ENCODE measurements at regions not wholly inside any gene's neighbourhood (a gene's known extent, or its start where the extent isn't known, plus 50 kb on each side); places are given as distances from the start of the nearest gene placed in this dataset.

DNA sequence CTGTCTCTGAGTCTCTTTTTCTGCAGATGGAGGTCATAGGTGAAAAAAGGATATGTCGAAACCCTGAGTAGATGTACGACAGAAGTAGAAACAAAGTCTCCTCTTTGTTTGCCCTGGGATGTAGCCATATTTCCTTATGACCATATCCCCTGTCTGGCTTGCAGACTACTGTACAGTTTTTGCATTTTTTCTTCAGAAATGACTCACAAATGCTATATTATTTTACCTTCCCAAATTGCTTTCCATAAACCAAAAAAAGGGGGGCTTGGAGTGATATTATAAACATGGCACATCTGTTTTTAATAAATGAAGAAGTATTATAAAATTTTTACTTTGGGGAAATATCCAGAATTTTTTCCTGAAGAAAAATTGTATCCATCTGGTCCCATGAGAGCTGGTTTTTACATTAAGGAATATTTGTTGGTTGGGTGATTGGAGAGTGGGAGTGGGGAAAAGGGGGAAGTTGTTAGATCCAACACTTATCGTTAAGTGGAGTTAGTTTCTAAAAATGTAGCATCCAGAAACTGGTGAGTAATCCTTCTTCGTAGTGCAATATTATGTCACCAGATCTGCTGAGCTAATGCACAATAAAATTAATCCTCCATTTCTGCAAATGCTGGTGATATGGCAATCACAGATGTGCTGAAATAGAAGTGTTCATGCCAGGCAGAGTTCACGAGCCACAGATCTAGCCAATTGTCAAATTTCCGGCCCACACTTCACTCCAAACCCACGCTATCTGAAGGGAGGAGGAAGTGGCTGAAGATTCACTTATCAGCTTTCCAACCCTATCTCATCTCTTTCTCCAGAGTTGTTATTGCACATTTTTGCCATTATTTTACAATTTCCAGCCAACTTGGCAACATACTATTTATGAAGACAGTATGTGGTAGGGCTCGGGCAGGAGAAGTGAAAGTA, 313.6 kb upstream of the ATP11B start:
- no peak overlapping the region for H3K4me3 ChIP-seq
- H3K4me1 ChIP-seq (replicated peaks in 1 of 2), result peaks cover 0 to 4% of the 10 kb centered on the region in 2 donors
- H3K27ac ChIP-seq, result no peak overlapping the region
- peak in 1 of 8 experiments; percentile 67 for ATAC-seq (replicated peaks in 6 of 8)
- in situ Hi-C loops (cut with MboI; ENCODE audit: low pct_unique_long_range_greater_than_20kb in 2 of 9, low sequenced_read_pairs in 9 of 9, unreplicated experiment in 9 of 9), result no loop called here
- WGBS, 10 experiments, result 0 to 94% (median 72%) methylated on average over 2 to 8 of the region's 8 CpGs; no CpG with 5 or more reads in 1 of the 10 experiments

DNA sequence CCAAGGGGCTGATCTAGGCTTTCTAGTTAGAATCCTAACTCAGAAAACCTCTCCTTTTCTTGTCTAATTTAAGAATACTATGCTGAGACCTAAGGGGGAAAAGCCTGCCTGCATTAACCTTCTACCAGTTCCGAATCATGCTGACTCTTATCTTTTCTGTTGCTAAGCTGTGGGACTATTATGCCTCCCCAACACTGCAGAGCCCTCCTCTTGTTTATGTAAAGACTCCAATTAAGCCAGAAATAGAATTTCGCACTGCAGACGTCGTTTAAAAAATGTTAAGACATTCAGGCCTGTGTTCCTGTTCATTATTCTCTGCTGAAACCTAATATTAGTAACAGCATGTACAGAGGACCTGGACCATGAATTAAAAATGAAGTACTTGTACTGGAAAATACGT, 310.6 kb upstream of the ATP11B start:
- whole genome bisulfite sequencing, 10 experiments, result 0 to 92% (median 63%) methylated on average over 1 to 5 of the region's 5 CpGs; no CpG with 5 or more reads in 1 of the 10 experiments
- no peak for ATAC-seq (replicated peaks in 6 of 8)
- in situ Hi-C loops (cut with MboI; ENCODE audit: low pct_unique_long_range_greater_than_20kb in 2 of 9, low sequenced_read_pairs in 9 of 9, unreplicated experiment in 9 of 9), result no loop called here
- Histone ChIP-seq H3K4me1 (replicated peaks in 1 of 2) (peaks cover 13 to 17% of the 10 kb centered on the region in 2 donors), H3K4me3 (no peak overlapping the region), H3K27ac (no peak overlapping the region)

DNA sequence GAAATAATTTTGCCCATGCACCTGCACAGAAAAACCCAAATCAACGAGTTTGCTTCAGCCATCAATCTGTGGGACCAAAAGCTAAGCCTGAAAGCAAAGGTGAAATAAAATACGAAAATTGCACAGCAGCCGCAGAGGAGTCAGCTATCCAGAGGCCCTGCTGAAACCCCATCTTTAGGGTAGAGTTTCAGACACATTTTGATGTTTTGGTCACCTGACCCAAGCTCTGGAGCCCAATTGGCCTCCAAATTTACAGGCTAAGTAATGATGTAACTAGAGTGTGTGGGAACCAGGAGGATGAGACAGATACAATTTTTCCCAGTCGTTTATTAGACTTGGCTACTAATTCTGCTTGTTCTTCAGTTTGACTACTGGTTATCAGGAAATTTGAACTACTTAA, 308.6 kb upstream of the ATP11B start:
- 0 to 100% (median 86%) methylated on average over 1 to 4 of the region's 4 CpGs for WGBS, 10 experiments
- no peak for ATAC-seq (replicated peaks in 6 of 8)
- Histone ChIP-seq H3K4me3 (no peak overlapping the region), H3K27ac (no peak overlapping the region), H3K4me1 (replicated peaks in 1 of 2) (peaks cover 14 to 17% of the 10 kb centered on the region in 2 donors)
- in situ Hi-C loops (cut with MboI; ENCODE audit: low pct_unique_long_range_greater_than_20kb in 2 of 9, low sequenced_read_pairs in 9 of 9, unreplicated experiment in 9 of 9), result no loop called here

DNA sequence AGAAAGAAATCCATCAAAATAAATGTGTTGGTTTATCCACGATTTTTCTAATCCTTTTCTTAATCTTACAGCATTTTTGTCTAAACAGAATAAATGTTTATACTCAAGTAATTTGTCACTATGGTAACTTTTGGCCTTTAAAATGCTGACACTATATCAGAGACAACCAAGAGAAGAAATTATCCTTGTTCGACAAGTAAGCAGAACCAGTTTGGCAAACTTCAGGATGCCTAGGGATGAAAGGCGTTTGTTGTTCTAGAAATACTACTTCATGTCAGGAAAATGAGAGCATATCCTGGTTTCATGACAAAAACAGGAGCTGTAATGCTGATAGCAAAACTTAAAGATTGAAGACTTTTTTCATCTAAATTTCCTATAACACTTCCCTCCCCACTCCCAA, 308.0 kb upstream of the ATP11B start:
- H3K4me1 ChIP-seq (replicated peaks in 1 of 2), result peaks cover 19% of the 10 kb centered on the region in 2 donors
- H3K4me3 ChIP-seq, result no peak overlapping the region
- no peak for ATAC-seq (replicated peaks in 6 of 8)
- 0 to 100% (median 60%) methylated on average over 2 to 3 of the region's 3 CpGs for WGBS, 10 experiments
- H3K27ac ChIP-seq, result no peak overlapping the region
- in situ Hi-C loops (cut with MboI; ENCODE audit: low pct_unique_long_range_greater_than_20kb in 2 of 9, low sequenced_read_pairs in 9 of 9, unreplicated experiment in 9 of 9), result no loop called here

DNA sequence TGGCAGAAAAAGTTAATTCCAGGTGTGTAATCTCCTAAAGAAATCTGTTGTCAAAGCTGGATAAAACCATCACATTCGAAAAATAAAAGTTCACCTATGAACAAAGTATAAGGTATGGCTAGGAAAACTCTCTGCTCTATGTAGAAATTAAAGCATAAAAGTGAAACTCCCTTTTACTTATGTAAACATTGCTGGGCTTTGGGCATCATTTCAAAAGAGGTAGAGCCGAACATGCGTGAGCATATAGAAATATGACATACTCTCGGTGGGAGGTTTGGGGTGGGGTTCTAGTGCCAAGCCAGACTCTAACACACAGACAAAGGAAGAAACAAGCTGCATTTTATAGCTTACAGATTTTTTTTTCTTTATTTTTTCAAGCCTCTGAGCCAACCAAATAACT, 306.8 kb upstream of the ATP11B start:
- no peak for ATAC-seq (replicated peaks in 6 of 8)
- Histone ChIP-seq H3K4me3 (no peak overlapping the region), H3K27ac (no peak overlapping the region), H3K4me1 (replicated peaks in 1 of 2) (peaks cover 30 to 31% of the 10 kb centered on the region in 2 donors)
- in situ Hi-C loops (cut with MboI; ENCODE audit: low pct_unique_long_range_greater_than_20kb in 2 of 9, low sequenced_read_pairs in 9 of 9, unreplicated experiment in 9 of 9), result no loop called here
- 0 to 93% (median 79%) methylated on average over 2 to 4 of the region's 4 CpGs; no CpG with 5 or more reads in 1 of the 10 experiments for WGBS, 10 experiments

DNA sequence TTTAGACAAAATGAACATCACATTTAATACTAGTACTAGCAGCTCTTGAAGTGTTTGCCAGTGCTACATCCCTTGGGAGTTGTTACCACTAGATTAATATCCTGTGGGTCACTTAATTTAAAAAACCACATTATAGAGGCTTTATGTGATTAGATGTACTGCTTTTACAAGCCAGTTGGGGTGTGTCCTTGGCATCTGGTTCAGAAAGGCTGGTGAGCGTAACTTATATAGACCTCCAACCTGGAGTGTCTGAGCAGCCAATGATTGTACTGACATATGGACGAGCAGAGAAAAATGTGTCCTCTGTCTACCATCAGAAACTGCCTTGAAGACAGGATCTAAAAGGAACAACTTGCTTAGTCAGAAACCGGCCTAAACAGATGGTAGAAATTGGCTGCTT, 306.2 kb upstream of the ATP11B start:
- in situ Hi-C loops (cut with MboI; ENCODE audit: low pct_unique_long_range_greater_than_20kb in 2 of 9, low sequenced_read_pairs in 9 of 9, unreplicated experiment in 9 of 9), result no loop called here
- peak in 4 of 8 experiments; percentile 4 to 77 (median 60) for ATAC-seq (replicated peaks in 6 of 8)
- Histone ChIP-seq H3K4me1 (replicated peaks in 1 of 2) (peaks cover 34 to 37% of the 10 kb centered on the region in 2 donors), H3K4me3 (no peak overlapping the region), H3K27ac (no peak overlapping the region)
- 0 to 86% (median 33%) methylated on average over 1 to 3 of the region's 3 CpGs for WGBS, 10 experiments

DNA sequence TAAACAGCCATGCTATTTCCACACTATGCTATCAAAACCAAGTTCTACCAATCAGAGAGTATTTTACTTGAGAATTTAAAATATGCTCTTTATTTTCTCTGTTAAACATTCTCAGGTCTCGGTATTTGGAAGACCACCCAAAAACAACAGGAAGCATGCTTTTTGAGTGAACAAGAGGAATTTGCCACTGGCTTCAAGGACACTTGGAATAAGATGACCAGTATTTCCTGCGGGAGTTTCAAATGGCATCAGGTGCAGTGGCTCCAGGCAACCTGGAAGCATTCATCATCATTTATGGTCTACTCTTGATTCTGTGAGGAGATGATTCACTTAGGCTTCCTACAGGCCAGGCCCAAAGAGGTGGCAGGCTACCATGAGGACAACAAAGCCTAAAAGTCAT, 305.7 kb upstream of the ATP11B start:
- peaks cover 33 to 37% of the 10 kb centered on the region in 2 donors for H3K4me1 ChIP-seq (replicated peaks in 1 of 2)
- in situ Hi-C loops (cut with MboI; ENCODE audit: low pct_unique_long_range_greater_than_20kb in 2 of 9, low sequenced_read_pairs in 9 of 9, unreplicated experiment in 9 of 9), result no loop called here
- ATAC-seq (replicated peaks in 6 of 8), result no peak
- no peak overlapping the region for H3K4me3 ChIP-seq
- H3K27ac ChIP-seq, result no peak overlapping the region
- 0 to 100% (median 95%) methylated on average over 1 to 2 of the region's 2 CpGs; no CpG with 5 or more reads in 2 of the 10 experiments for WGBS, 10 experiments

GRCh38 chr3:182490596-182491491, 302.5 kb upstream of the ATP11B start:
- no peak overlapping the region for H3K27ac ChIP-seq
- peaks cover 30 to 37% of the 10 kb centered on the region in 2 donors for H3K4me1 ChIP-seq (replicated peaks in 1 of 2)
- ATAC-seq (replicated peaks in 6 of 8), result peak in 7 of 8 experiments; percentile 27 to 64 (median 52)
- H3K4me3 ChIP-seq, result no peak overlapping the region
- in situ Hi-C loops (cut with MboI; ENCODE audit: low pct_unique_long_range_greater_than_20kb in 2 of 9, low sequenced_read_pairs in 9 of 9, unreplicated experiment in 9 of 9), result no loop called here
- WGBS, 10 experiments, result 4 to 80% (median 34%) methylated on average over 3 to 10 of the region's 10 CpGs

DNA sequence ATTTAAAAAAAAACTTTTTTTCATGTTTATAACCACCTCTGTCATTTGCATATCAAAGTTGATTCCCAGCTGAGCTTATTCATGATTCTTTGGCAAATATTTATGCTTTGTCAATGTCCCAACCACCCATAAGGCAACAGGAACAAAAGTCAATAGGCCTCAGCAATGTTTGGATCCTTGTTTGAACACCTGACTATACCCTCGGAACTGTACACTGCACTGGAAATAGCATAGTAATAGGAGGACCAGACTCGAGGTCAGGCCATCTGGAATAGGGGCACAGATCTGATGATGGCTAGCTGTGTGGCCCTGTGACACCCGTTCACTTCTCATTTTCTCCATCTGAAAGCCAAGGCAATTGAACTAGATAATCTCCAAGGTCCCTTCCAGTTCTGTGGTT, 301.7 kb upstream of the ATP11B start:
- 0 to 71% (median 36%) methylated on average over 1 to 2 of the region's 3 CpGs; no CpG with 5 or more reads in 4 of the 10 experiments for WGBS, 10 experiments
- no peak overlapping the region for H3K4me3 ChIP-seq
- in situ Hi-C loops (cut with MboI; ENCODE audit: low pct_unique_long_range_greater_than_20kb in 2 of 9, low sequenced_read_pairs in 9 of 9, unreplicated experiment in 9 of 9), result no loop called here
- H3K27ac ChIP-seq, result no peak overlapping the region
- peaks cover 29 to 35% of the 10 kb centered on the region in 2 donors for H3K4me1 ChIP-seq (replicated peaks in 1 of 2)
- ATAC-seq (replicated peaks in 6 of 8), result peak in 3 of 8 experiments; percentile 24 to 87 (median 58)

DNA sequence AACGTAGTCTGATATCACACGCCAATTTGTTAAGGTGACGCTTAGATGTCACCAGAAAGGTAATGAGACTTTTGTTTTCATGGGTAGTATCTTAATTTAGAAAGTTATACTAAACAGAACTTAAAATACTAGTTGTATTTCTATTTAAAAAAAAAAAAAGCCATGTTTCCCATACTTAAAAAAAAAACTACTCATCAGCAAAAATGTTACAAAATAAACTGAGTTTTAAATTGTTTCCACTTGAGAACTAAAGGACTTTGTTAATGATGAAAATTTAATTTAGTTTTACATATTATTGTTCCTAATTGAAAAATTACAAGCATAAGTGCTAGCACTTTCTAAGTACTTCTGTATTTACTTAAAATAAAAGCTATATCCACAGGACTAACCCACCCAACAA, 300.8 kb upstream of the ATP11B start:
- no peak for ATAC-seq (replicated peaks in 6 of 8)
- in situ Hi-C loops (cut with MboI; ENCODE audit: low pct_unique_long_range_greater_than_20kb in 2 of 9, low sequenced_read_pairs in 9 of 9, unreplicated experiment in 9 of 9), result no loop called here
- WGBS, 10 experiments, result 83 to 100% (median 90%) methylated on average over 2 to 3 of the region's 3 CpGs; no CpG with 5 or more reads in 1 of the 10 experiments
- Histone ChIP-seq H3K4me3 (no peak overlapping the region), H3K27ac (no peak overlapping the region), H3K4me1 (replicated peaks in 1 of 2) (peaks cover 19 to 31% of the 10 kb centered on the region in 2 donors)

GRCh38 chr3:182500289-182500688, 293.0 kb upstream of the ATP11B start:
- H3K4me3 ChIP-seq, result peak overlapping the region in 1 of 5 donors; percentile 3
- H3K27ac ChIP-seq, result peak overlapping the region; percentile 4 to 57
- in situ Hi-C loops (cut with MboI; ENCODE audit: low pct_unique_long_range_greater_than_20kb in 2 of 9, low sequenced_read_pairs in 9 of 9, unreplicated experiment in 9 of 9), result no loop called here
- WGBS, 10 experiments, result 0 to 42% (median 3%) methylated on average over 4 to 7 of the region's 10 CpGs; no CpG with 5 or more reads in 5 of the 10 experiments
- ATAC-seq (replicated peaks in 6 of 8), result peak in 5 of 8 experiments; percentile 88 to 91 (median 89)
- H3K4me1 ChIP-seq (replicated peaks in 1 of 2), result peaks cover 41 to 54% of the 10 kb centered on the region in 2 donors

- 0 to 14% (median 0%) methylated on average over 1 to 3 of the region's 3 CpGs for WGBS, 10 experiments
- peak overlapping the region; percentile 57 to 67 for H3K27ac ChIP-seq
- peaks cover 41 to 54% of the 10 kb centered on the region in 2 donors for H3K4me1 ChIP-seq (replicated peaks in 1 of 2)
- H3K4me3 ChIP-seq, result no peak overlapping the region
- ATAC-seq (replicated peaks in 6 of 8), result peak in 5 of 8 experiments; percentile 56 to 71 (median 61)
- in situ Hi-C loops (cut with MboI; ENCODE audit: low pct_unique_long_range_greater_than_20kb in 2 of 9, low sequenced_read_pairs in 9 of 9, unreplicated experiment in 9 of 9), result no loop called here
Measured at GRCh38 chr3:182501856-182502255, 291.4 kb upstream of the ATP11B start.

- no peak overlapping the region for H3K4me3 ChIP-seq
- no peak overlapping the region for H3K27ac ChIP-seq
- in situ Hi-C loops (cut with MboI; ENCODE audit: low pct_unique_long_range_greater_than_20kb in 2 of 9, low sequenced_read_pairs in 9 of 9, unreplicated experiment in 9 of 9), result no loop called here
- no peak for ATAC-seq (replicated peaks in 6 of 8)
- 0 to 44% (median 17%) methylated on average over 2 of the region's 2 CpGs; no CpG with 5 or more reads in 3 of the 10 experiments for WGBS, 10 experiments
- peaks cover 45 to 51% of the 10 kb centered on the region in 2 donors for H3K4me1 ChIP-seq (replicated peaks in 1 of 2)
Measured at GRCh38 chr3:182503401-182503800, 289.9 kb upstream of the ATP11B start.

Data from motor neuron (in vitro differentiated cells).